Right lobe of liver (tissue), 4 donors: ENCODE measurements at regions not wholly inside any gene's neighbourhood (a gene's known extent, or its start where the extent isn't known, plus 50 kb on each side); places are given as distances from the start of the nearest gene placed in this dataset.

Source experiments
- CTCF ChIP-seq, 4 donors: fragments of 200-600 bp in 3 of 4; fragments of 450-650 bp in 1 of 4; IDR thresholded peaks; one replicate each; pipeline versions ENCODE4 v1.5.1 to v1.8.0; 2016 to 2022; ENCODE audit warnings: antibody characterized with exemption in 4 of 4, mild to moderate bottlenecking in 2 of 4
- POLR2A ChIP-seq: fragments of 450-650 bp; IDR thresholded peaks from one replicate; pipeline ENCODE4 v1.6.1; 2017; ENCODE audit warnings: antibody characterized with exemption, mild to moderate bottlenecking
- donor health status: DM: no; HTN: no; CAD: no.
- donor health status: DM: no; HTN: no; CAD: no.
- donor health status: DM: no; HTN: yes; CAD: no.

GRCh38 chr5:81912933-81913332, 58.9 kb upstream of the ATG10 start:
- no peak for TF ChIP-seq CTCF (IDR thresholded peaks at IDR 0.05)
- TF ChIP-seq POLR2A: no peak
